GM19328 (cell line): ENCODE measurements at regions not wholly inside any gene's neighbourhood (a gene's known extent, or its start where the extent isn't known, plus 50 kb on each side); places are given as distances from the start of the nearest gene placed in this dataset.
"Not testable (repeated sequence)": the region's sequence is repeated elsewhere in the genome, so short reads cannot be mapped to it uniquely, and the experiment has no call there.

ENCODE experiments used
- ATAC-seq: cut with Tn5 transposase; IDR thresholded peaks from one replicate; pipeline ENCODE4 v1.9.1; 2021; ENCODE audit warnings: mild to moderate bottlenecking, moderate library complexity; ENCODE audit not compliant: unreplicated experiment

- no peak for ATAC-seq
These were observed 569.4 kb downstream of the MEI4 start for GRCh38 chr6:78222226-78222625.

- ATAC-seq = no peak
These were observed 578.2 kb downstream of the MEI4 start for GRCh38 chr6:78231002-78231401.

GRCh38 chr6:78243519-78243918, 590.7 kb downstream of the MEI4 start:
- ATAC-seq = no peak

- no peak for ATAC-seq
These were observed 599.1 kb downstream of the MEI4 start for GRCh38 chr6:78251931-78252330.

- peak; percentile 69 for ATAC-seq
These were observed 600.8 kb downstream of the MEI4 start for GRCh38 chr6:78253618-78254017.

- no peak for ATAC-seq
These were observed 607.1 kb downstream of the MEI4 start for GRCh38 chr6:78259935-78260334.

GRCh38 chr6:78260427-78260826, 606.9 kb upstream of the IRAK1BP1 start:
- ATAC-seq = not testable (repeated sequence)

GRCh38 chr6:78268591-78269452, 598.5 kb upstream of the IRAK1BP1 start:
- no peak for ATAC-seq

- ATAC-seq = no peak
These were observed 566.5 kb upstream of the IRAK1BP1 start for GRCh38 chr6:78300885-78301284.

GRCh38 chr6:78302411-78302810, 564.9 kb upstream of the IRAK1BP1 start:
- no peak for ATAC-seq

- no peak for ATAC-seq
These were observed 559.3 kb upstream of the IRAK1BP1 start for GRCh38 chr6:78308025-78308424.

GRCh38 chr6:78322068-78322845, 545.1 kb upstream of the IRAK1BP1 start:
- no peak for ATAC-seq

GRCh38 chr6:78324213-78324612, 543.1 kb upstream of the IRAK1BP1 start:
- no peak for ATAC-seq

- ATAC-seq = no peak
These were observed 526.6 kb upstream of the IRAK1BP1 start for GRCh38 chr6:78340755-78341154.

- ATAC-seq = no peak
These were observed 521.5 kb upstream of the IRAK1BP1 start for GRCh38 chr6:78345882-78346281.

- no peak for ATAC-seq
These were observed 520.0 kb upstream of the IRAK1BP1 start for GRCh38 chr6:78347191-78347916.

GRCh38 chr6:78353040-78353439, 514.3 kb upstream of the IRAK1BP1 start:
- ATAC-seq = no peak

- no peak for ATAC-seq
These were observed 503.7 kb upstream of the IRAK1BP1 start for GRCh38 chr6:78363688-78364087.

- no peak for ATAC-seq
These were observed 501.9 kb upstream of the IRAK1BP1 start for GRCh38 chr6:78365473-78365872.

GRCh38 chr6:78377056-78377455, 490.3 kb upstream of the IRAK1BP1 start:
- no peak for ATAC-seq

GRCh38 chr6:78379982-78380381, 487.4 kb upstream of the IRAK1BP1 start:
- ATAC-seq = no peak
